ENCODE measurements at regions not wholly inside any gene's neighbourhood (a gene's known extent, or its start where the extent isn't known, plus 50 kb on each side); places are given as distances from the start of the nearest gene placed in this dataset.

DNA sequence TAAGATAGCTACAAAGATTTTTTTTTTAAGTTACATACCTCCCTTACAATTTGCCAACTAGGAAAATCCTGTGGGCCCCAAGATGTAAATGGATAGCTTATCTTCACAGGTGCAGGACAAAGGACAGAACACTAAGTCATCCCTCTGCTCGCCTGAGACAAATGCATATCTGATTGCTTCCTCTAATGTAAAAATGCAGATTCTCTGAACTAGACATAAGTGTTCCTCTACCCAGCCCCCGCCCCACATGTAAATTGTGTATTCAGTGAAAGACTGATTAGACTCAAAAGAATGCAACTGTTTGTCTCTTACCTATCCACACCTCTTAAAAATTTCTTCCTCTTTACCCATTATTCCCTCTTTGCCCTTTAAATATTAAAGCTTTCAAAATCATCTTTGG lies 96.5 kb downstream of the CYP26B1 start:
- Mint-ChIP-seq H3K36me3 (ENCODE audit: low read depth) (no peaks in the 10 kb centered on the region), H3K9me3 (peaks cover 16% of the 10 kb centered on the region), H3K4me3 (no peak overlapping the region), H3K27me3 (ENCODE audit: low read depth, poor library complexity) (peaks cover 16% of the 10 kb centered on the region), H3K27ac (no peak overlapping the region), H3K4me1 (no peaks in the 10 kb centered on the region)
- DNase-seq, result no peak
- TF ChIP-seq, protein P1, sequence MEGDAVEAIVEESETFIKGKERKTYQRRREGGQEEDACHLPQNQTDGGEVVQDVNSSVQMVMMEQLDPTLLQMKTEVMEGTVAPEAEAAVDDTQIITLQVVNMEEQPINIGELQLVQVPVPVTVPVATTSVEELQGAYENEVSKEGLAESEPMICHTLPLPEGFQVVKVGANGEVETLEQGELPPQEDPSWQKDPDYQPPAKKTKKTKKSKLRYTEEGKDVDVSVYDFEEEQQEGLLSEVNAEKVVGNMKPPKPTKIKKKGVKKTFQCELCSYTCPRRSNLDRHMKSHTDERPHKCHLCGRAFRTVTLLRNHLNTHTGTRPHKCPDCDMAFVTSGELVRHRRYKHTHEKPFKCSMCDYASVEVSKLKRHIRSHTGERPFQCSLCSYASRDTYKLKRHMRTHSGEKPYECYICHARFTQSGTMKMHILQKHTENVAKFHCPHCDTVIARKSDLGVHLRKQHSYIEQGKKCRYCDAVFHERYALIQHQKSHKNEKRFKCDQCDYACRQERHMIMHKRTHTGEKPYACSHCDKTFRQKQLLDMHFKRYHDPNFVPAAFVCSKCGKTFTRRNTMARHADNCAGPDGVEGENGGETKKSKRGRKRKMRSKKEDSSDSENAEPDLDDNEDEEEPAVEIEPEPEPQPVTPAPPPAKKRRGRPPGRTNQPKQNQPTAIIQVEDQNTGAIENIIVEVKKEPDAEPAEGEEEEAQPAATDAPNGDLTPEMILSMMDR (IDR thresholded peaks at IDR 0.05), result no peak

DNA sequence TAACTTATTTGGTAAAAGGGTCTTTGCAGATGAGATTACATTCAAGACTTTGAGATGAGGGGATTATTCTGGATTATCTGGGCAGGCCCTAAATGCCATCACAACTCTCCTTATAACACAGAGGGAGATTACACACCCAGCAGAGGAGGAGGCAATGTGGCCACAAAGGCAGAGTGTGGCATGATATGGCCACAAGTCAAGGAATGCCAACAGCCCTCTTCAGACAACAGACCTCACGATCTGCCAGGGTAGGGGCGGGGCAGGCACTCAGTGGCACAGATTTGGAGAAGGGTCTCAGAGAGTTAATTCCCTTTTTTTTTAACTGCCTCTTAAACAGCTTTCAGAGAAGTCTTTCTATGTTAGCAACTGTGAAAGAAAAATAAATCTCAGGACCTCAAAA lies 96.9 kb downstream of the CYP26B1 start:
- H3K27me3 Mint-ChIP-seq (ENCODE audit: low read depth, poor library complexity), result peaks cover 16% of the 10 kb centered on the region
- TF ChIP-seq, protein P1 (IDR thresholded peaks at IDR 0.05), result no peak
- H3K27ac Mint-ChIP-seq, result no peak overlapping the region
- peaks cover 11% of the 10 kb centered on the region for H3K9me3 Mint-ChIP-seq
- DNase-seq, result no peak
- no peaks in the 10 kb centered on the region for H3K4me1 Mint-ChIP-seq
- no peak overlapping the region for H3K4me3 Mint-ChIP-seq
- H3K36me3 Mint-ChIP-seq (ENCODE audit: low read depth), result no peaks in the 10 kb centered on the region

DNA sequence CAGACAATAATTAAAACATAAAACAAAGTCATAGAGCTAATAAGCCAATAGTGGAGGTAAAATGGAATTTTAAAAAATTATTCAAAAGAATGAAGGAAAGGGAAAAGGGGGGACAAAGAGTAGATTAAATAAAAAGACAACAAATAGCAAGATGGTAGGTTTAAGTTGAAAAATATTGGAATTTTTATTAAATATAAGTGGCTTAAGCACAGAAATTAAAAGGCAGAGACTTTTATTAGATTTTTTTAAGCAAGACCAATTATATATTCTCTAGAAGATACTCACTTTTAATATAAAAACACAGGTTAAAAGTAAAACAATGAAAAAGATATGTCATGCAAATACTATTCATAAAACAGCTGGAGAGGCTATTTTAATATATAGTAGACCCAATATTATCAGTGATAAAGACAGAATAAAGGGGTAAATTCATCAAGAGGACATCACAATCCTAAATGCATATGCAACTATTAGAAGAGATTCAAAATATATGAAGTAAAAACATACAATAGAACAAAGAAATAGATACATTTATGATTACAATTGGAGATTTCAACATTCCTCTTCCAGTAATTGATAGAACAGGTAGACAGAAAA lies 98.7 kb downstream of the CYP26B1 start:
- DNase-seq, result no peak
- H3K27me3 Mint-ChIP-seq (ENCODE audit: low read depth, poor library complexity), result peaks cover 16% of the 10 kb centered on the region

DNA sequence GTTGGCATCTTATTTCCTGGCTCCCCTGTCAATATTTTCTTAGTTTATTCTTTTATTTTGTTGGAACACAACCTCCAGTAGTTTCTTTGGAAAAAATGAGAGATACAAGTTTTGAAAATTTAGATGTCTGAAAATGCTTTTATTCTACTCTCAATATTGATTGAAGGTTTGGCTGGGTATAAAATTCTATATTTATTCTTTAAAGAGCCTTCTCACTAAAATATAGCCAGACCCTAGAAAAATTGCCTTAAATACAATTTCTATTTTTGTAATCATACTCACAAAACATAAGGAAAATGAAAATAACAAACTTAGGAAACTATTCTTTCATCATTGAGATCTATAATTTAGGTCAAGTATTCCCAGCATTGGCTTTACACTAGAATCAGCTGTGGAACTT lies 103.7 kb downstream of the CYP26B1 start:
- Mint-ChIP-seq H3K27me3 (ENCODE audit: low read depth, poor library complexity) (peaks cover 6% of the 10 kb centered on the region), H3K4me3 (no peak overlapping the region), H3K9me3 (peaks cover 31% of the 10 kb centered on the region), H3K36me3 (ENCODE audit: low read depth) (no peaks in the 10 kb centered on the region), H3K4me1 (no peaks in the 10 kb centered on the region), H3K27ac (no peak overlapping the region)
- TF ChIP-seq, protein P1 (IDR thresholded peaks at IDR 0.05), result no peak
- no peak for DNase-seq

More for the DNA sequence above, 98.7 kb downstream of the CYP26B1 start:
- TF ChIP-seq, protein P1 (IDR thresholded peaks at IDR 0.05), result no peak
- H3K4me1 Mint-ChIP-seq, result no peaks in the 10 kb centered on the region
- H3K36me3 Mint-ChIP-seq (ENCODE audit: low read depth), result no peaks in the 10 kb centered on the region
- no peak overlapping the region for H3K27ac Mint-ChIP-seq
- peaks cover 27% of the 10 kb centered on the region for H3K9me3 Mint-ChIP-seq
- H3K4me3 Mint-ChIP-seq, result no peak overlapping the region

DNA sequence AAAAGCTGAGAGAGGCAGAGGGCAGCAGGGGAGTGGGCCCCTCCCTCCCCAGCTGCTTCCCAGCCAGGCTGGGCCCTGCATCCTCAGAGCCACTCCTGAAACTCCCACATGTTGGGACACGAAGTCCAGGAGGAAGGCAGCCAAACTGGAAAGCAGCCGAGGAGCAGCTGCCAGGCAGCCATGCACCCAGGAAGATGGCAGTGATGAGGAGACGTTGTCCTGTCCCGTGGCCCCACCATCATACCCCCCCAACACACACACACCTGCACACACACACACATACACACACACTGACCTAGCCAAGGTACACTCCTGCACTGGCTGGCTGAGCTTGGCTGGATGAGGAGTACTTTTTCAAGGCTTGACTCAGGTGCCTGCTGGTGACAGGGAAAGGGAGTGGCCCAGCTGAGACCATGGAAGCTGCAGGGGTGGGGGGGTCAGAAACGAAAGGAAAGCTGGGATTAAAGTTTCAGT lies 106.0 kb downstream of the CYP26B1 start:
- Mint-ChIP-seq H3K4me1 (no peaks in the 10 kb centered on the region), H3K4me3 (no peak overlapping the region), H3K27ac (no peak overlapping the region), H3K9me3 (peaks cover 24% of the 10 kb centered on the region), H3K27me3 (ENCODE audit: low read depth, poor library complexity) (peaks cover 4% of the 10 kb centered on the region), H3K36me3 (ENCODE audit: low read depth) (no peaks in the 10 kb centered on the region)
- no peak for DNase-seq
- TF ChIP-seq, protein P1 (IDR thresholded peaks at IDR 0.05), result no peak

Data from nephron progenitor cell (in vitro differentiated cells).